ENCODE measurements at regions not wholly inside any gene's neighbourhood (a gene's known extent, or its start where the extent isn't known, plus 50 kb on each side); places are given as distances from the start of the nearest gene placed in this dataset.

- TF ChIP-seq CTCF (IDR thresholded peaks at IDR 0.05 in 2 of 3, conservative IDR thresholded peaks at IDR 0.05 in 1 of 3; ENCODE audit: control insufficient read depth in 2 of 3, extremely low read depth in 1 of 3, insufficient read depth in 1 of 3, low read depth in 3 of 3, low read length in 3 of 3) (no peak), SP1 (IDR thresholded peaks at IDR 0.05; ENCODE audit: low read depth, low read length) (no peak), RAD21 (IDR thresholded peaks at IDR 0.05; ENCODE audit: insufficient read depth, low read depth, low read length) (no peak), TAF1 (IDR thresholded peaks at IDR 0.05; ENCODE audit: borderline replicate concordance, low read depth, low read length) (no peak), POLR2AphosphoS5 (IDR thresholded peaks at IDR 0.05; ENCODE audit: low read length) (no peak)
Measured at GRCh38 chr15:61684749-61685467, 375.3 kb downstream of the VPS13C start.
